Caco-2 (cell line): ENCODE measurements at regions not wholly inside any gene's neighbourhood (a gene's known extent, or its start where the extent isn't known, plus 50 kb on each side); places are given as distances from the start of the nearest gene placed in this dataset.

Experiments used
- BruUV-seq: library from RNA; stranded (reverse); fragments of 400-500 nt; replicated peaks from 2 replicates; lab custom pipeline; 2021; lab: Mats Ljungman, UMichigan
- CTCF ChIA-PET: fragments of 300-600 bp; sonication (Branson Sonifier 250); formaldehyde crosslinking; loops from one replicate; lab custom pipeline; 2022; ENCODE audit warnings: antibody characterized with exemption; lab: Charles Lee
- POLR2A ChIA-PET: fragments of 300-600 bp; sonication (Branson Sonifier 250); formaldehyde crosslinking; loops from one replicate; lab custom pipeline; 2022; ENCODE audit warnings: antibody characterized with exemption; lab: Charles Lee
- DNase-seq, 2 experiments: peaks; one replicate each; pipeline versions ENCODE4 v3.0.0 to v3.0.0-alpha.2; 2020 to 2022
- H3K27me3 ChIP-seq: replicated peaks from 2 replicates; pipeline ENCODE4 v1.6.0; 2011; ENCODE audit warnings: low read length; ENCODE audit not compliant: control insufficient read depth, insufficient read depth
- H3K36me3 ChIP-seq: 2 replicates; pipeline ENCODE4 v1.5.1; 2011; ENCODE audit warnings: low read length; ENCODE audit not compliant: control insufficient read depth, insufficient read depth
- H3K4me1 ChIP-seq: fragments of 250-450 bp; sonication (Bioruptor Pico); 2 replicates; pipeline ENCODE4 v1.5.1; 2020; ENCODE audit warnings: mild to moderate bottlenecking
- H3K4me3 ChIP-seq: 2 replicates; pipeline ENCODE4 v1.5.1; 2011; ENCODE audit warnings: low read depth, mild to moderate bottlenecking, control low read depth, low read length
- H3K9me3 ChIP-seq: fragments of 250-450 bp; sonication (Bioruptor Pico); 2 replicates; pipeline ENCODE4 v1.5.1; 2020; ENCODE audit warnings: mild to moderate bottlenecking, moderate library complexity
- H3K27ac Mint-ChIP-seq: one replicate; pipeline ENCODE4 v1.8.0; 2022; ENCODE audit warnings: mixed read lengths; ENCODE audit not compliant: unreplicated experiment
- H3K27me3 Mint-ChIP-seq: one replicate; pipeline ENCODE4 v1.8.0; 2022; ENCODE audit warnings: mixed read lengths; ENCODE audit not compliant: insufficient read depth, unreplicated experiment
- H3K36me3 Mint-ChIP-seq: one replicate; pipeline ENCODE4 v1.8.0; 2022; ENCODE audit warnings: mild to moderate bottlenecking, mixed read lengths; ENCODE audit not compliant: insufficient read depth, unreplicated experiment
- H3K4me1 Mint-ChIP-seq: one replicate; pipeline ENCODE4 v1.8.0; 2022; ENCODE audit warnings: low read depth, mixed read lengths; ENCODE audit not compliant: unreplicated experiment
- H3K4me3 Mint-ChIP-seq: one replicate; pipeline ENCODE4 v1.8.0; 2022; ENCODE audit warnings: mild to moderate bottlenecking, moderate library complexity, mixed read lengths; ENCODE audit not compliant: unreplicated experiment
- H3K9me3 Mint-ChIP-seq: one replicate; pipeline ENCODE4 v1.8.0; 2022; ENCODE audit warnings: mixed read lengths; ENCODE audit not compliant: unreplicated experiment
- intact Hi-C: fragments of 100-400 bp; cut with micrococcal nuclease; formaldehyde crosslinking; loops from one replicate; pipeline ENCODE4 v1.10.0; 2022; ENCODE audit not compliant: unreplicated experiment
- TF ChIP-seq, protein P1 (sequence below), 2 experiments: fragments of 200-600 bp in 1 of 2; IDR thresholded peaks; 1 replicate in 1 of 2; 2 replicates in 1 of 2; pipeline versions ENCODE4 v1.5.1 to v1.8.0; 2011 to 2022; ENCODE audit warnings: antibody characterized with exemption in 1 of 2, control low read depth in 1 of 2, inconsistent platforms in 1 of 2, low read depth in 1 of 2, low read length in 1 of 2, mild to moderate bottlenecking in 1 of 2, moderate library complexity in 1 of 2; ENCODE audit not compliant: insufficient read depth in 1 of 2, severe bottlenecking in 1 of 2, unreplicated experiment in 1 of 2

DNA sequence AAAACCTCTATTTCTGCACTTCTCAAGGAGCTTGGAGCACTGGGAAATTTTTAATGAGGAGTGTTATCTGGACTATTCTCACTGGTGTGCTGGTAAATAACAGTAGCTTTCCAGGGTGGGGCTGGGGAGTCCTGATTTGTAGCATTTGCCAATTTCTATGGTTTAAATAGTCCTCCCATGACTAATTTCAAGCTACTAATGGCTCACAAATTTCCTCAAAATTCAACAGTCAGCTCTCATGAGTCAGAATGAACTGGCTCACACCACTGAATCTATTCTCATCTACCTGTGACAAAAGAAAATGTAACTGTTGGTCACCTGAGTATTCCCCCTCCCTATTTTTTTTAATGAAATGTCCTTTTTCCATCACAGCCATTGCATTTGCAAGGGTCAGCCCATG lies 449.6 kb downstream of the KIF16B start:
- Histone ChIP-seq H3K9me3 (peaks cover 5% of the 10 kb centered on the region; the same call in 1 of the 2 replicates), H3K36me3 (no peaks in the 10 kb centered on the region), H3K27me3 (no peaks in the 10 kb centered on the region), H3K4me3 (no peak overlapping the region), H3K4me1 (no peaks in the 10 kb centered on the region)
- H3K4me1 Mint-ChIP-seq, result peaks cover 8% of the 10 kb centered on the region
- H3K36me3 Mint-ChIP-seq, result no peaks in the 10 kb centered on the region
- ChIA-PET POLR2A (no interaction called here), CTCF (no interaction called here)
- no peak overlapping the region for H3K4me3 Mint-ChIP-seq
- no peaks in the 10 kb centered on the region for H3K27me3 Mint-ChIP-seq
- TF ChIP-seq, protein P1, sequence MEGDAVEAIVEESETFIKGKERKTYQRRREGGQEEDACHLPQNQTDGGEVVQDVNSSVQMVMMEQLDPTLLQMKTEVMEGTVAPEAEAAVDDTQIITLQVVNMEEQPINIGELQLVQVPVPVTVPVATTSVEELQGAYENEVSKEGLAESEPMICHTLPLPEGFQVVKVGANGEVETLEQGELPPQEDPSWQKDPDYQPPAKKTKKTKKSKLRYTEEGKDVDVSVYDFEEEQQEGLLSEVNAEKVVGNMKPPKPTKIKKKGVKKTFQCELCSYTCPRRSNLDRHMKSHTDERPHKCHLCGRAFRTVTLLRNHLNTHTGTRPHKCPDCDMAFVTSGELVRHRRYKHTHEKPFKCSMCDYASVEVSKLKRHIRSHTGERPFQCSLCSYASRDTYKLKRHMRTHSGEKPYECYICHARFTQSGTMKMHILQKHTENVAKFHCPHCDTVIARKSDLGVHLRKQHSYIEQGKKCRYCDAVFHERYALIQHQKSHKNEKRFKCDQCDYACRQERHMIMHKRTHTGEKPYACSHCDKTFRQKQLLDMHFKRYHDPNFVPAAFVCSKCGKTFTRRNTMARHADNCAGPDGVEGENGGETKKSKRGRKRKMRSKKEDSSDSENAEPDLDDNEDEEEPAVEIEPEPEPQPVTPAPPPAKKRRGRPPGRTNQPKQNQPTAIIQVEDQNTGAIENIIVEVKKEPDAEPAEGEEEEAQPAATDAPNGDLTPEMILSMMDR (IDR thresholded peaks at IDR 0.05; ENCODE audit: insufficient read depth in 1 of 2, low read depth in 1 of 2, low read length in 1 of 2, severe bottlenecking in 1 of 2, unreplicated experiment in 1 of 2), result no peak
- no peak for DNase-seq
- no peak overlapping the region for H3K27ac Mint-ChIP-seq
- H3K9me3 Mint-ChIP-seq, result no peaks in the 10 kb centered on the region
- intact Hi-C loops, result no loop called here
- BruUV-seq, result no TSS peak

DNA sequence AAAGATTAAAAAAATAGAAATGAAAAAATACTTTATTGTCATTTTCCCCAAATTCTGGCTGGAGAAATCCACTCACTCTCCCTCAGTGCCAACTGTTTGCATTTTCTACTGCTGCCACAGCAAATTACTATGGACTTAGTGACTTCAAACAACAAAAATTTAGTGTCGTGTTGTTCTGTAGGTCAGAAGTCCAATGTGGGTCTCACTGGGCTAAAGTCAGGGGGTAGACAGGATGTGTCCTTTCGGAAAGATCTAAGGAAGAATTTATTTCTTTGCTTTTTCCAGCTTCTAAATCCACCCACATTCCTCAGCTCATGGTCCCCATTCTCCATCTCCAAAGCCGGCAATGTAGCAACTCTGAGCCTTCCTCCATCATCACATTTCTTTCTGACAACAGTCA lies 453.3 kb downstream of the KIF16B start:
- intact Hi-C loops, result no loop called here

GRCh38 chr20:16115911-16116552 lies 457.2 kb downstream of the KIF16B start:
- peaks cover 5% of the 10 kb centered on the region for H3K27me3 Mint-ChIP-seq
- peaks cover 9% of the 10 kb centered on the region for H3K9me3 Mint-ChIP-seq
- no peak overlapping the region for H3K27ac Mint-ChIP-seq
- H3K4me1 Mint-ChIP-seq, result no peaks in the 10 kb centered on the region
- ChIA-PET CTCF (no interaction called here), POLR2A (no interaction called here)
- no peak overlapping the region for H3K4me3 Mint-ChIP-seq
- no peak for DNase-seq
- no peaks in the 10 kb centered on the region for H3K4me1 ChIP-seq
- H3K36me3 Mint-ChIP-seq, result no peaks in the 10 kb centered on the region
- BruUV-seq, result no TSS peak
- H3K36me3 ChIP-seq, result no peaks in the 10 kb centered on the region
- no peaks in the 10 kb centered on the region for H3K27me3 ChIP-seq
- peaks cover 8% of the 10 kb centered on the region; the same call in 1 of the 2 replicates for H3K9me3 ChIP-seq
- intact Hi-C loops, result no loop called here
- TF ChIP-seq, protein P1 (IDR thresholded peaks at IDR 0.05; ENCODE audit: insufficient read depth in 1 of 2, low read depth in 1 of 2, low read length in 1 of 2, severe bottlenecking in 1 of 2, unreplicated experiment in 1 of 2), result no peak
- H3K4me3 ChIP-seq, result no peak overlapping the region

More for the DNA sequence above, 453.3 kb downstream of the KIF16B start:
- no peaks in the 10 kb centered on the region for H3K27me3 ChIP-seq
- no peaks in the 10 kb centered on the region for H3K4me1 ChIP-seq
- ChIA-PET CTCF (no interaction called here), POLR2A (no interaction called here)
- H3K9me3 ChIP-seq, result peaks cover 8% of the 10 kb centered on the region; the same call in 1 of the 2 replicates
- H3K36me3 ChIP-seq, result no peaks in the 10 kb centered on the region
- no peak overlapping the region for H3K4me3 Mint-ChIP-seq
- H3K4me1 Mint-ChIP-seq, result no peaks in the 10 kb centered on the region
- no peak overlapping the region for H3K27ac Mint-ChIP-seq
- no peaks in the 10 kb centered on the region for H3K9me3 Mint-ChIP-seq
- BruUV-seq, result no TSS peak
- DNase-seq, result no peak
- TF ChIP-seq, protein P1 (IDR thresholded peaks at IDR 0.05; ENCODE audit: insufficient read depth in 1 of 2, low read depth in 1 of 2, low read length in 1 of 2, severe bottlenecking in 1 of 2, unreplicated experiment in 1 of 2), result no peak
- no peaks in the 10 kb centered on the region for H3K27me3 Mint-ChIP-seq
- H3K4me3 ChIP-seq, result no peak overlapping the region
- no peaks in the 10 kb centered on the region for H3K36me3 Mint-ChIP-seq
